Muscle of arm (tissue), 1 donor: ENCODE measurements at regions not wholly inside any gene's neighbourhood (a gene's known extent, or its start where the extent isn't known, plus 50 kb on each side); places are given as distances from the start of the nearest gene placed in this dataset.

Experiments
- DNase-seq: peaks from one replicate; pipeline ENCODE4 v3.0.0-alpha.2; 2013

DNA sequence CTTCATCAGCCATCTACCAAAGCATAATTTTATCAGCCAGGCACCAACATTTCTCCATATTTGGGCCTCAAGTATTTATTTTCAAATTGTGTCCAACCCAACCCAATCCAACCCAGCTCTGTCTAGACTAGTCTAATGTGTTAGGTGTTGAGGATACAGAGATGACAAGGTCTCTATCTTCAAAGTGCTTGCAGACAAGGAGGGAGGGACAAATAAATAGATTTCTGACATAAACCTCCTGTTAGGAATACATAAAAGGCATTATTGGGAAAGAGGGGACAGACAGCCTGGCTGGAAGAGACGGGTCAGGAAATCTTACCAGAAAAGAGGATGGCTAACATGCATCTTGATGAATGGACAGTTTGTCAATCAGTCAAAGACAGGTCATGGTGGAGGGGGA is 115.4 kb upstream of the RPS6KA3 start:
- no peak for DNase-seq

DNA sequence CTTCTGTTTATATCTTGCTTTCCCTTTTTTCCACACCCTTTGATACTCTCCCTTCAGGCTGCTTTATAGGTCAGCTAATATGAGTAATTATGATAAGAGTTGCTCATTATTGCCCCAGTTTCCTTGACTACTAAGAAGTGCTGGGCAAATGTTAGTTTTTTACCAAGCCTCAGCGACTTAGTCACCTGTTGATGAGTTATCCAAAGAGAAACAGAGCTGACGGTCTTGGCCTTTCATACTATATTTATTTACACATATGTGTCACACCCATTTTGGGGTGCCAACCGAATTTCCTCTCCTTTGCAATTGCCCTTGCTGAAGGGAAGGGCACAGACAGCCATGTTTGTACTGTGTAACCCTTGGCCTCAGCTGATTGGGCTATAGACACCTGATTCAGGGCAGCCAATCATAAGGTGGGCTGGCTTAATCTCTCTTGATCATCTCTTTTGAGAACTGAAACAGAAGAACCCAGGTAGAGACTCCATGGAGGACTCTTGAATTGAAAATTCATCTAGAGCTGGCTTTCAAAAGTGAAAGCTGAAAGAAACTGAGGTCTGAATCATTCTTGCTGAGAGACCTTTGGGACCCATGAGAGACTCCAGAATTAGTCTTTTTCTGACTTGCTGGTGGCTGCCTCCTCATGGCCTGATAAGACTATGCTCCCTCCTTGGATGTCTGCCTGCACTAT is 111.7 kb upstream of the RPS6KA3 start:
- no peak for DNase-seq

DNA sequence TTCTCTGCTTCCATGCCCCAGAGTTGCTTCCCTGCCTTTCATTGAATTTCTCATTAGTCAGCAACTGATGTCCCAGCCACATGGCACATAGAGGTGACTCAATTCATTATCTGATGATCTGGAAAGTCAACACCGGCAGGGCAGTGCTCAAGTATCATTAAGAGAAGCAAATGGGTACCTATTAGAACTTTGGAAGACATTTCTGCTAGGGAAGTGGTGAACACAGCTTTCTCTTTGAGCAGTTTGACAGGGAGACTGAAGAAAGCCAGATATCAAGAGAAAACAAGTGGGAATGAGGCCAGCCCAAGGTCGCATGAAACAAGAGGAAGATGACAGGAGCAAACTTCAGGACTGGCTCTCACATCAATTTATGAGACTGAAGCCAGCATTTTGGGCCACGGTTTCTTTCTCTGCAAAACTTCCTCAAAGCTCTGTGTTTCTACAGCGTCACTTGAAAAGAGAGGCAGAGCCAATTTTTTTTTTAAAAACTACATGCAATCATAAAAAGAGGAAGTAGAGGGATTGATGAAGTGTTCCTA is 108.3 kb upstream of the RPS6KA3 start:
- no peak for DNase-seq

DNA sequence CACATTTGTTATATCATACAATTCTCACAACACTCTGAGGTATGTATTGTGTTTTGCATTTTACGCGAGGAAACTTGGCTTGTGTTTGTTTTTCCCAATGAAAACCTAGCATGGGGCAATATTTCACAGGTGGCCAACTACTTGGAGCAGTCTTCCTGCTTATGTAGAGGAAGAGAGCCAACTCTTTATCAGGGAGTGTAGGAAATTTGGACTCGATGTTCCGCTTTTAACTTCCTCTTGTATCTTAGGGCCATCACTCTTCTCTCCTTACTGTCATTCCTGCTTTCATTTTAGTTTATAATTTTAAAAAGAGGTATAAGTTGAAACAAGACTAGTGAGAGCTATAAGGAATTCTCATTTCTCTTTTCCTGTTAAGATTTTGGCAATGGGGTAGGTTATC is 107.7 kb upstream of the RPS6KA3 start:
- no peak for DNase-seq

DNA sequence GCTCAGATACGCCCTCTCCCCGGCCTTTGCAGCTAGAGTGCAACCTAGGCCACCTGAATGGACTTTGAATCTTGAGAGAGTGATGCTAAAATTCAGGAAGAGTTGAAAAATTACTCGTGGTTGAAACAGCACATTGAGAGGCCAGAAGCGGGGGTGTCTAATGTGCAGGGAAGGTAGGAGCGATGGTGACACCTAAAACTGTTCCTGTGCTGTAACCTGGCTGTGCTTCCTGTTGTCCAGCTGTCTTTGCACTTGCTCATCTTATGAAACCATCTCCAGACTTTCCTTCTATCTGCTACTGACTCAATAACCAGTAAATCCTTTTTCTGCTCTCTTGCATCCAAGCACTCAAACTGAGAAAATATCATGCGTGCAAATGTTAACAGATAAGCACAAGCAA is 106.4 kb upstream of the RPS6KA3 start:
- DNase-seq, result no peak

DNA sequence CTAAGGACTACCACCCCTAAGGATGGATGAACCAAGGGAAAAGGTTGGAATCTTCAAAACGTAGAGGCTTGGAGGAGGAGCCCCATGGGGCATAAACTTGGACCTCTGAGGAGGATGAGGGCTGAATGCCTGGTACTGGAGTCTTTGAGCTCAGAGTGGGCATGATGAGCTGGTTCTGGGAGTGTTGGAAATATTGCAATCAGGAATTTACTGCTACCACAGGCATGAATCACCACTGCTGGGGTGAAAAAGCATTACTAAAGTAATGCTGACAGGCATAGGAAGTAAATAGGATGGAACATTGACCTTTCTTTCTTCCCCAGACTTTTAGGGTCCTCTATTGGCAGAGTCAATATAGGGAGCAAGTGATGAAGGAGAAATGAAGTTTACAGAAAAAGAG is 105.8 kb upstream of the RPS6KA3 start:
- DNase-seq, result no peak

DNA sequence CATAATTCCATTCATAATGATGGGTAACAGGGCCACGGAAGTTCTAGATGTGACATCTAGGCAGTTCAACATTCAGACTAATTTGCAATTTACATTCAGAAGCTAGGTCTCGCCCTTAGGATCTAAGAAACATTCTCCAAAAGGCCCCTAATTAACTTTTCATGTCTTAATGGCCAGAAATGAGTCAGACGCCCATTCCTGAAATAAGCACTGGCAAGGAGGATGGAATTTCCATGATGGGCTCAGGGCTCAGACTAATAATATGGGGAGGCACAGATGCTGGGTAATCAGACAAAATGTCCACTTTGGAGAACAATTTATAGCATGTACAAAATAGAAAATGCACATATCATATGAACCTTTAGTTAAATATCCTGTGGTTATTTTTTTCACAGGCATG is 102.8 kb upstream of the RPS6KA3 start:
- DNase-seq, result no peak

DNA sequence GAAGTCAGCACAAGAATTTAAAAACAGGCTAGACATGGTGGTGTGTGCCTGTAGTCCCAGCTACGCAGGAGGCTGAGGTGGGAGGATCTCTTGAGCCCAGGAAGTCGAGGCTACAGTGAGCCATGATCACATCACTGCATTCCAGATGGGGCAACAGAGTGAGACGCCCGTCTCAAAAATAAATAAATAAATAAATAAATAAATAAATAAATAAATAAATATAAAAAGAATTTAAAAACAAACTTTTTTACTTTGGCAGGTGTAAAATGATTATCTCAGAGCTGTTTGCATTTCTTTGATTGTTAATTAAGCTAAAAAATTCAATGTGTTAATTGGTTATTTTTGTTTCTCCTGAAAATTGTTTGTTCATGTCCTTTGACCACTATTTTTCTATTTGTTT is 97.5 kb upstream of the RPS6KA3 start:
- no peak for DNase-seq

DNA sequence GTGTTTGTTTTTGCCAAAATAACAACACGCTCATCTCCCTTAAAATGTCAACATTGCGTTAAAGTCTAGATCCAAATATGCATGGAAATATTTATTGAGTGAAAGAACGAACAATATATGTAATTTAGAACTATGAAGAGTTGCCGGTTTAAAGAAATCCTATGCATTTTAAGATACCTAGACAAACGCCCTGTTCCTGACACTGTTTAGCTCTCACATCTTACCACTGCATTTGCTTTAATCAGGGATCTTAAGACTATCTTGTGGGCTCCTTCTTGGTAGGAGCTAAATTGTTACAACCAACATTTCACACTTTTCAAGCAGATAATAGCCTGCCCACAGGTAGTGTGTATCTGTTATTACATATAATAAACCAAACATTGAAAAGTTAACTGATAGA is 96.6 kb upstream of the RPS6KA3 start:
- no peak for DNase-seq

DNA sequence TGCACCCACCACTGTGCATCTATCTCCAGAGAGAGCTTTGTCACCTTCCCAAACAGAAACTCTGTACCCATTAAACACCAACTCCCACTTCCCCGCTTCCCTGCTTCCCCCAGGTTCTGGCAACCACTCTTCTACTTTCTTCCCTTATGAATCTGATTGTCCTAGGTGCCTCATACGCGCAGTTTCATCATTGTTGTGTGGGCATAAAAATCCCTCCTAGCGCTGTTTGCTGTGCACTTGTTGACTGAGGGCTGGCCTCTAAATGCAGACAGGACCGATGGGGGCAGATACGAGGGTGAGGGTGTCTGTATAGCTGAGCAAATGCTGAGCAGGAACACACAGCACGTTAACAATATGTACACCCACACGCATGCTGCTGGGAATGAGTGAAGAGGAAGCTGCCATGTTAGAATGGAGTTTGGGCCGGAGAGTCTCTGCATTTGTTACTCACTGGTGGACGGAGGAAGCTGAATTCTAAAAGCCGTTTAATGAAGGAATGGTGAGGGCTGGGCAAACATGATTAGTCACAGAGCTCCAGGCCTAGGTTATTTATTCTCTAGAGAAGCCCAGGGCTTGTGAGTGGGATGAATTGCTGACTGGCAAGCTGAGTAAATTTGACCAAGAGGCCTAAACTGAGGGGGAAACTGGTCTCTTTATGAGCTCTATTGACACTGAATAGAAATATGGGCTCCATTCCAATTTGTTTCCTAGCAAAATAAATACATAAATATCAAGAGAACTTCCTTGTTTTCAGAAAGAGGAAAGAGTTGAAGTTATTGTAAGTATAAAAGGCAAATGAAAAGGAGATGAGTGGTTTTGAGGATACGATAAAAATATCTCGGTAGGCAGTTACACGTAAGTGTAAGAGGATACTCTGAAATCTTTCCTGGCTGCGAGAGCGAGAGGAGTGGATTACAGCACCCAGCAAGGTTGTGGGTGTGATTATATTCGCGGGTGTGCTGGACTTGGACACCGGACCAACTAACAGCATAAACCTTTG is 95.9 kb upstream of the RPS6KA3 start:
- peak; percentile 47 for DNase-seq

DNA sequence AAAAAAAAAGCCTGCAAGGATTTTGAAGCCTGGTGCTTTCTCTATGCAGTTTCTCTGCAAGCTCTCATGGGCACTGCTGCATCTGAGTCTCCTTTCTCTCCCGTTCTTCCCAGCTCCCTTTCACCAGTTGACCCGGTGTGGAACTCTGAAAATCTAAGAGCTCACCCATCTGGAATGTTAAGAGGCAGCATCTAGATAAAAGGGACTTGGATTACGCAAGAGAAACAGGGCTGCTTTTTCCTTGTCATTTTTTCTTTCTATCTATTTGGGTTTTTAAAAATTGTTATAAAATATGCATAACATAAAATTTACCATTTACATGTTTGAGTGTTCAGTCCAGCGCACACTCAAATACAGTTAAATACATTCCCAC is 95.2 kb upstream of the RPS6KA3 start:
- DNase-seq, result no peak

DNA sequence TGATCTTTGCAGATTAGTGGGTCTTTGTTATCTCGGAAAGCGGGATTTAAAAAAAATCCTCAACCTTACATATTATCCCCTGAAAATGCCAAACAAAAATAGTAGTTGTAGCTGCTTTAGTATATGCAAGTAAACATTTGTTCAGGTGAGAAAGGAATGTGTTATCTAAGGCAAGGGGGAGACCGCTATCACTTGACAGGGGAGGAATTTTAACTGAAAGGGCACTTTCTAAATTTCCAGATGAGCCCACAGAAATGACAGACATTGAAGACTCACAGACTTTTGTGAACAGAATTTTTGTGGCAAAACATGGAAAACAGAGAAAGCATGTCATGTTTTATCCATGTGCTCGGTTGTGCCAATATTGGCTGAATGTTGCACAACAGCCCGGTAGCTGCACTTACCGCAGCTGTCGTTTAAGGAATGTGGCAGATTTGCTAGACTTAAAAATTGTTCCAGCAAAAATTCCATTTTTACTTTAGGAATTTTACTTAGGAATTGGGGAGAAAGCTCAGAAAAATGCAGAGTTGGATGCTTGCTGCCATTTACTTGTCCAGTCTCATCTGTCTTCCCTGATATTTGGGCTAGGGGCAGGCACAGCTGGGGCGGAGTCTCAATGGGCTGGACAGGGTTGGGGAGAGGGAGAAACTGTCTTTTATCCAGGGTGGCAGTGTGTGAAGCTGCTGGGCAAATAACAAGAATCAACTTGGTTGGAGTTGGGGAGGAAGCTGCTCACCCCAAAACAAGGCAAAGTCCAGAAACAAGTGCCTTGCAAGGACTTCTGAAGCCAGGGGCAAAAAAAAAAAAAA is 94.6 kb upstream of the RPS6KA3 start:
- DNase-seq, result no peak

DNA sequence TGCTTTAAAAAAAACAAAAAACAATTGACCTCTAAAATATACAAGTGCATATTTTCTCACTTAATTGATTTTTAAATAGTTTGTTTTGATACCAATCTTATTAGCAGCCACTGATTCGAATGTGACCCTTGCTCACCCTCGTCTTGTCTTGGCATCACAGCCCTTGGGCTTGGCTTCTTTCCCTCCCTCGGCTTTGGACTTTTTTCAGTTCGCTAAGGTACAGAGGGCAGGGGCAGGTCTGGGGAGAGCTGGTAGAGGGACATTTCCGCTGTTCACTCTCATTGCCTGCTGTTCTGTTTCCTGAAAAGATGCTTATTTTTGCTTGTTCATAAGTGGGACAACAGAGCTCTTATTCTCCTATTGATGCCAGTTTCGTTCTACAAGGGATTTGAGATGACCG is 88.5 kb upstream of the RPS6KA3 start:
- no peak for DNase-seq

DNA sequence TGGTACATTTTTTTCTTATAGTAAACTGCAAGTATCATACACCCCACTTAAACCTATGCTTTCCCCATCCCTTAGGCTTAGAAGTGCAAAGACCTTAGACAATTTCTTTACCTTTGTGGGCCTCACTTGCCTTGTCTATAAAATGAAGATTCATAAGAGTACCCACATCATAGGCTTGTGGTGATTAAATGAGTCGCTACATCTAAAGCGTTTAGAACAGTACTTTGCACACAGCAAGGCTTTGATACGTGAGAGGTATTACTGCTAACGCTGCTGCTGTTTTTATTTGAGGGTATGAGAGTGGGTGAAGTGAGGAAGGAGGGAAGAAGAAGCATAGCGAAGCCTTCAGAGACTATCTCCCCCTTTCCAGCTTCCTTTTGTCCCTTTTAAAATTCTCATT is 87.8 kb upstream of the RPS6KA3 start:
- no peak for DNase-seq

DNA sequence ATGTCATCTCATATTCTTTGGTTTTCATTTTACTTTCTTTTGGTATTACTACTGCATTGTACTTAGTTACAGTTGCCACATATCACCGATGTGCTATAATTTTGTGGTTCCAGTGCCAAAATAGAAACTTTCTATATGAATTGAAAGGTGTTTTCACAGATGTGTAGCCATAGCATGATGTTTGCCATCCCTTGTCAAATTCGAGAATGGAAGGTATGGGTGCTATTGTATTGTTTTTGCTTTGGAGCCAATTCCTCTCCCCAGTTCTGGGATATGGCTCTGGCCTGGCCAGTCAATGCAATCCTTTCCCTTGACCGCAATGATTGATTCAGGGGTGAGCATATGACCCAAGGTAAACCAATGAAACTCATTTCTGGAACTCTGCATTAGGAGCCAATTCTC is 86.2 kb upstream of the RPS6KA3 start:
- no peak for DNase-seq

DNA sequence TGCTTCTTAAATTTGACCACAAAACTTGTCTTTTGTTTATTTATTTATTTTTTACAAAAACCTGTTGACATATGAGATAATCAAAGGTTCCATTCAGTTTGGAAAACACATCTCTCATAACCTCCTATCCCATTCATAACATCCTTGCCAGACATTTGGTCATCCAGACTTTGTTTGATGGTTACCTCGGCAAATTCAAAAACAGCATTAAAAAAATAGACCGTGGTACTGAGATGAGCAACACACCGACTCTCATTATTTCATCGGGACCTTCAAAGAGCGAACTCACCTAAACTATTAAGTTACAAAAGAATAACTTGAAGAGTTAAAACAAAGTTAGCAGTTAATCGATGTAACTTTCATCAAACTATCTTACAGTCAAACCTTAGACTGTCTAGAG is 85.8 kb upstream of the RPS6KA3 start:
- no peak for DNase-seq

DNA sequence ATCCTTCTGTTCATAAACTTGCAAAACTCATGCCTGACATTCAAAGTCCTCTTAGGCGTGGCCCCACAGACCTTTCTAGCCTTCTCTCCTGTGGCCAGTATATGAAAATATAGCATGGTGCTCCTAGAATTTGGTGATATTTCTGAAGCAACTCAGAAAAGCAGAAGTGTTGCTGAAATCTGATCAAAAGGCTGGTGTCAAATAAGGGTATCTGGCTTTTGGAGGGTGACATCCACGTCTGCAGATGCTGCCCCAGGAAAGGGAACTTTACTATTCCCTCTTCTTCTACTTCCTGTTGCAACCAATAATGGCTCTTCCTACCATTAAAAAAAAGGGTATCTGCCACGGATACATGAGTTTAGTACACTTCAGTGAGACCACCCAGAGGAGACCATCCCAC is 83.9 kb upstream of the RPS6KA3 start:
- DNase-seq, result no peak

DNA sequence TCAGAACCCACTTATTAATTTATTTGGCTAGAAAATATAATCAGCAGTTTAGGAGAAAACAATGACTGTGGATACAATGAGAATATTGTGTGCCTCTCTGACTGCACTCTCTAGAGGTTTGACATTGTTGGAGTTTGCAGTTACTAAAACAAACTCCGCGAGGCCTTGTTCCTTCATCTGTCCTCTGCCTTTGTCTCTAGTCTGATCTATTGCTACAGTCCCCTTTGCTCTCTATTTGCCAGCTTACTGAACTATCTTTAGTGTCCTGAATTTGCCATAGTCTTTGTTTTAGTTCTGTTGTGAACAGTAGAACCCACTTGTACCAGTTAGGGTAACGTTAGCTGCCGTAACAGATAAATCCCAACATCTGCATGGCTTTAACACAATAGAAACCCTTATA is 81.4 kb upstream of the RPS6KA3 start:
- no peak for DNase-seq

DNA sequence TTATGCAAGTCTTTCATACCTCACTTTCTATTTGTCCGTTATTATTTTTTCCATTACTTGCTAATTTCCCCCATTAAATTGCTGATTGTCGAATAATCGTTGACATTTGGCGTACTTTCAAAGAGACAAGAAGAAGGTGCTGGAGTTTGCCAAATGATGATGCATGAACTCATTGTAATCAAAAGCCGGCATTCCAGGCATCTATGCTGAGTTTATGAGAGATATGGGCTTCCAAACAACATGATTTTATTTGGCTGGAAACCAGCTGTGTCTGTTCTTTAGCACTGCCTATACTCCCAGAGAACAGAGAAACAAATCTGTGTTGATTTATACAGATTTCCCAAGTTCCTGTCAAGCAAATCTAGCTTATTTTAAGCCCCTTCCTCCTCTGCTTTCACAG is 80.8 kb upstream of the RPS6KA3 start:
- no peak for DNase-seq

DNA sequence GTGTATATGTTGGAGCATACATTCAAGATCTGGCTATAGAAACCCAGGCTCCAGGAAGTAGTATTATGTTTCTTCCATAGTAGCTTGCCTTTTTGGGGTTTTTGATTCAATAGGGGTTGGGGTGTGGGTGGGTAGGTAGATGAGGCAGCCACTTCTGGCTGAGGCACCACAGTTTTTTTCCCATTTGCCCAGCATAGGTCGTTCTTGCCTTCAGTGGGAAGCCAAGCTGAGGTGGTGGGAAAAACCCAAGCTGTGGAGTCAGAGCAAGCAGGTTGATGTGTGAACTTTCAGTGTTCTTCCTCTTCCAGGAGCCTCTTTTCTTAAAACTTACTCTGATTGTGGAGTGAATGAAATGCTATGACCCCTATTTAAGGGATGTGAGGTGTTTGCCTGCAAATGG is 67.0 kb upstream of the RPS6KA3 start:
- DNase-seq, result no peak

DNA sequence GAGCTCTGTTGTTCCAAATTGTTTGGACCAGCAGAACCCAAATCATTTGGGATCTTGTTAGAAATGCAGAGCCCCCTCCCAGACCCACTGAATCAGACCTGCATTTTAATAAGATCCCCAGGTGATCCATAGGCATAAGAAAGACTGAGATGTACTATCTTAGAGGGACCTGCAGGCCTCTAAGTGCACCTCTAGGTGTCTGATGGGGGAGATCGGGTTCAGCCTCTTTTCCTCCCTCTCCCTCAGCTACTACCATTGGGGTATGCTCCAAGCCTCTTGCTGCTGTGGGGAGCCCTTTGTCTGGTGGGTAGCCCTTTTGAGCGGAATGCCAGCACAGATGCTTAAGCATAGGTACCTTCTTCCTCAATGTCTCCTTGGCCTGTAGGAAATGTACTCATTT is 63.8 kb upstream of the RPS6KA3 start:
- DNase-seq, result no peak

DNA sequence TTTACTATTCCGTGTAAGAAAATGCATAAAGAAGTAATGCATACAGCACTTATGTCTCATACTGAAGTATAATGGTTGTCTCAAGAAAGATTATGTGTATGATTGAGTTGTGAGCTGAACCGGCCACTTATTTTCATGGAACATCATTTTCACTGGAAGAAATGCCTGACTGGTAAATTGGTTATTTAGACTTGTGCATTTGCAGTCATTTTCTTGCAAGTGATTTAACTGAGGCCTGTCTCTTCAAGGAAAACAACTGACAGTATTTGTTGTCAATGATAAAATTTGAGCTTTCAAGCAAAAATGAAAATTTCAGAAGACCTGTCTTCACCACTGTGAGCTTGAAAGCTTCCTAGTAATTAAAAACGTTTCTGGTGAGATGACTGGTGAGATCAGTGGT is 62.7 kb upstream of the RPS6KA3 start:
- no peak for DNase-seq
